ENCODE measurements at regions not wholly inside any gene's neighbourhood (a gene's known extent, or its start where the extent isn't known, plus 50 kb on each side); places are given as distances from the start of the nearest gene placed in this dataset.

DNA sequence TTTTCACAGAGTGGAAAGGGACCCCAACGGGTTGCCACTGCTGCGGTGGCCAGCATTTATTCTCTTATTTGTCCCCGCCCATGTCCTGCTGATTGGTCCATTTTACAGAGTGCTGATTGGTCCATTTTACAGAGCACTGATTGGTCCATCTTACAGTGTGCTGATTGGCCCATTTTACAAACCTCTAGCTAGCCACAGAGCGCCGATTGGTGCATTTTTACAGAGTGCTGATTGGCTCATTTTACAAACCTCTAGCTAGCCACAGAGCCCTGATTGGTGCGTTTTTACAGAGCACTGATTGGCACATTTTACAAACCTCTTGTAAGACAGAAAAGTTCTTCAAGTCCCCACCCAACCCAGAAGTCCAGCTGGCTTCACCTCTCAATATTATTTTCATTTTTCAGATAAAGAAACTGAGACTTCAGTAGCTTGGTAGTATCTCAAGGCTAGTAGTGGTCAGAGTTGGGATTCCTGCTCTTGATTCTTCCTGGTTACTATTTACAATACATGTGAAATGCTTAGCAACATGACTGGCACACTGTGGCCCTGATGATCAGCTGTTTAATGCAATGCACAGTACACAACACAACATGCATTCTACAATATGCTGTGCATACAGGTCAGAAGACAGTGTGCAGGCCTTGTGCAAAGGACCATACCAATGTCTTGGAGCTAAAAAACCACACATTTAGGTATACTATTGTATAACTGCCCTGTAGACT, 63.6 kb upstream of the BOD1 start:
- TF ChIP-seq CTCF (conservative IDR thresholded peaks at IDR 0.05): no peak
- H3K27me3 Mint-ChIP-seq (ENCODE audit: low read depth): peaks cover 13% of the 10 kb centered on the region
- Histone ChIP-seq H4K20me1 (ENCODE audit: control insufficient read depth, insufficient read depth, insufficient read length) (no peaks in the 10 kb centered on the region), H3K27ac (ENCODE audit: insufficient read length, low read depth, low read length) (no peak overlapping the region), H3K9me3 (ENCODE audit: control insufficient read depth, low read depth, low read length) (peaks cover 7% of the 10 kb centered on the region), H2BK20ac (ENCODE audit: low read depth, low read length, poor library complexity, severe bottlenecking) (no peak overlapping the region), H2BK12ac (ENCODE audit: insufficient read length, low read depth, low read length) (no peak overlapping the region), H3K4ac (ENCODE audit: low read depth, low read length) (no peak overlapping the region), H3K4me2 (ENCODE audit: insufficient read depth, insufficient read length, low read length) (no peak overlapping the region), H3K18ac (ENCODE audit: insufficient read length, low read depth, low read length) (no peak overlapping the region), H3K23ac (ENCODE audit: insufficient read length, low read depth, low read length) (no peak overlapping the region), H3K23me2 (ENCODE audit: insufficient read length, low read depth, low read length, poor library complexity, severe bottlenecking) (no peaks in the 10 kb centered on the region), H3K4me1 (ENCODE audit: insufficient read depth, low read length) (no peaks in the 10 kb centered on the region), H3K56ac (ENCODE audit: insufficient read length, low read depth, low read length) (no peak overlapping the region), H2BK5ac (ENCODE audit: insufficient read length, low read length) (no peak overlapping the region), H3K79me2 (ENCODE audit: insufficient read depth, low read length) (no peaks in the 10 kb centered on the region), H3K14ac (ENCODE audit: insufficient read depth, low read length) (no peak overlapping the region), H4K8ac (replicated peaks; ENCODE audit: insufficient read length, low read depth, low read length) (no peak overlapping the region), H3K27me3 (ENCODE audit: insufficient read depth, low read length) (no peaks in the 10 kb centered on the region), H3K79me1 (ENCODE audit: insufficient read depth, low read depth, low read length, poor library complexity, severe bottlenecking) (no peaks in the 10 kb centered on the region), H3T11ph (ENCODE audit: low read length) (no peak overlapping the region), H2BK15ac (ENCODE audit: low read depth, low read length) (no peak overlapping the region), H4K5ac (ENCODE audit: insufficient read length, low read depth, low read length) (no peak overlapping the region), H4K91ac (ENCODE audit: insufficient read length, low read depth, low read length) (no peak overlapping the region), H3K9ac (ENCODE audit: extremely low read depth, insufficient read length, low read length) (no peak overlapping the region), H2BK120ac (ENCODE audit: low read depth, low read length, poor library complexity, severe bottlenecking) (no peak overlapping the region), H2AFZ (ENCODE audit: low read length) (no peak overlapping the region), H2AK5ac (ENCODE audit: insufficient read length, low read length) (no peak overlapping the region)
- H3K27ac Mint-ChIP-seq: peak overlapping the region in 1 of 3 experiments; percentile 23; a peak in 1 of 7 replicates
- H3K4me1 Mint-ChIP-seq: peaks cover 7 to 12% of the 10 kb centered on the region in 2 experiments
- H3K9me3 Mint-ChIP-seq: peaks cover 20 to 34% of the 10 kb centered on the region in 2 experiments
- H3K4me3 Mint-ChIP-seq: no peak overlapping the region
- WGBS (ENCODE audit: extremely low coverage, insufficient read length, low lambda C conversion rate): no CpG with 5 or more reads among the region's 6 CpGs
- H3K36me3 Mint-ChIP-seq (ENCODE audit: insufficient read depth in 1 of 3, low read depth in 3 of 3): peaks cover 16 to 36% (median 30%) of the 10 kb centered on the region in 3 experiments
- no peak for DNase-seq

Measured in H9 (cell line).